NCI-H1417 (cell line): ENCODE measurements at regions not wholly inside any gene's neighbourhood (a gene's known extent, or its start where the extent isn't known, plus 50 kb on each side); places are given as distances from the start of the nearest gene placed in this dataset.

Experiments used
- DNase-seq, 3 experiments: peaks; one replicate each; lab custom pipeline; 2025; lab: John Stamatoyannopoulos, UW

DNA sequence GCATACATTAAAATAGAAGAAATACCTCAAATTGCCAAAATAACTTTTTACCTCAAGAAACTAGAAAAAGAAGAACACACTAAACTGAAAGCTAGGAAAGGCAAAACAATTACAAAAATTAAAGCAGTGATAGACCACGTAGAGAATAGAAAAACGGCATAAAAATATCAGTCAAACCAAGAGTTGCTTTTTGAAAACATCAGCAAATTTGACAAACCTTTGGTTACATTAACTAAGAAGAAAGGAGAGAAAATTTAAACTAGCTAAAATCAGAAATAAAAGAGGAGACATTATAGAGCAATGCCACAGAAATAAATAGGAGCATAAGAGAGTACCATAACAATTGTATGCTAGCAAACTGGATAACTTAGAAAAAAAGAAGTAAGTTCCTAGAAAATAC lies 553.8 kb downstream of the CCER1 start:
- no peak for DNase-seq

DNA sequence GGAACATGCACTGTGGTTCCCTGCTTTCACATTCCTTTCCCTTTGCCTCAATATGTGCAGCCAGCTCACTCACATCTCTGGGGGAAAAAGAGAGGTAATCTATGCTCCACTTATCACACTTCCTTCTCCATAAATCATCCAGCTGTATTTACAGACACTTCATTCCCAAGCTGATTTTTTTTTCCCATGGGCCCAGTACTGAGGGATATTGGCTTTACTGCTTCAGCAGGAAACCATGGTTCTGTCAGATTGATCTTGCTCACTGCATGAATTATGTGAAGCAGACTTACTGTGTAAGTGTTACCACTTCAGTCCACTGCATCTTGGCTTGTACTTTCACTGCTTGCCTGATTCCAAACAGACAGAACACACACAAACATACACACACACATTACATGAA lies 555.6 kb downstream of the CCER1 start:
- peak; percentile 7 to 72 (median 66) for DNase-seq

DNA sequence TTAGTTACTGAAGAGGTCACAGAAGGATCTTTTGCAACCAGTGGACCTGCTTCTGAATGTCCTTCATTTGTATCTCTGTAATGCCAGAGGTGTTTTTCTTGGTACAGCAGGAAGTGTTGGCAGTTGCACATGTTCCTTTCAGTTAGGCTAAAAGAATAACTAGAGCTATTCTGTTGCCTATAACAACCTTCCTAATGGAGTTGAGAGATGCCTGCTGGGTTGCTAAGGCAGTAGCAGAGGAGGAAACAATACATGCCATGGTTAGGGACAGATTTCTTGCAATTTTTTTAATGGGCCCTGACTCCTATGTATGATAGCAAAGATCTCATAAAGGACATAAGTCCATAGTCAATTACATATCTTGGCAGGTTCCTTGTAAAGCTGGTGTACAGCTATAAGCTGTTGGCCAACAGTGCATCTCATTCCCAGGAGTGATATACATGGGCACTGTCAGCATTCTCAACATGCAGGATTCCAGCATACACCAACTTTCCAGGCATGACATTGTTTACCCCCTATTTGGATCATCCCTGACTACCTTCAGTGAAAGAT lies 556.6 kb downstream of the CCER1 start:
- DNase-seq: peak in 1 of 3 experiments; percentile 11

DNA sequence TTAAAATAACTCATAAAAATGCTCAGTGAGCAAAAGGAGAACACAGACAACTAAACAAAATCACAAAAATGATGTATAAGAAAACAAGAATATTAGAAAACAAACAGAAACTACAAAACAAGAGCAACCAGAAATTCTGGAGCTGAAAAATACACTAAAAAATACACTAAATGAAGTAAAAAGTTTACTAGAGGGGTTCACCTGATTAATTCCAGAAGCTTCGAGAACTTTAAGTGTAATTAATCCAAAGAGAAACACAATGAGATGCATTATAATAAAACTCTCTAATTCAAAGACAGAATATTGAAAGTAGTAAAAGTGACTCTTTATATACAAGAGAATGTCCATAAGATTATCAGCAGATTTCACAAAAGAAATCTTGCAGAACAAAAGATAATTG lies 558.4 kb downstream of the CCER1 start:
- no peak for DNase-seq

DNA sequence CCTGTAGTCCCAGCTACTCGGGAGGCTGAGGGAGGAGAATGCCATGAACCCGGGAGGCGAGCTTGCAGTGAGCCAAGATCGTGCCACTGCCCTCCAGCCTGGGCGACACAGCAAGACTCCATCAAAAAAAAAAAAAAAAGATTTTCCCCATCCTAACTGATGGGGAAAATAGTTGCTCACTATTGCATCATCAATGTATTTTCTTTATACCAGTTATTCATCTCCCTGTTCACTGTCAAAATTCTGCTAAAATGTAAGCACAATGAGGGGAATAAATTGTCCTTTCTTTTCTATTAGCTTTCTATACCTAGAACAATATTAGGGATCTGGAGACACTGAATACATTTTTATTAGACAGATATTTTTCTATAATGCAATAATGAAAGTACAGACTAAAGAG lies 561.3 kb downstream of the CCER1 start:
- DNase-seq: no peak

DNA sequence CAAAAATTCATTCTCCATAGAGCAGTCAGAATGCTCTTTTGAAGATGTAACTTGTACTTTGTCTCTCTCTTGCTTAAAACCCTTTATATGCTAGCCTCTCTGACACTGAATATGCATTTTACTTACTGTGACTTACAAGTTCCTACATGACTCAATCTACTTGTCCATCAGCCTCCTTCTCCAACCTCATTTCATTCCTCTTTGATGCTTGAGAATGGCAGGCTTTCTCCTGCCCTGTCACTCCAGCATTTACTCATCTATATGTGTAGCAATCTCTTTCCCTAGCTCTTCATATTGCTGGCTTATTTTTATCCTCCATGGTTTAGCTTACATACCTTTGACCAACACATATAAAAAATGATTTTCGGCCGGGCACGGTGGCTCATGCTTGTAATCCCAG lies 561.9 kb downstream of the CCER1 start:
- no peak for DNase-seq

DNA sequence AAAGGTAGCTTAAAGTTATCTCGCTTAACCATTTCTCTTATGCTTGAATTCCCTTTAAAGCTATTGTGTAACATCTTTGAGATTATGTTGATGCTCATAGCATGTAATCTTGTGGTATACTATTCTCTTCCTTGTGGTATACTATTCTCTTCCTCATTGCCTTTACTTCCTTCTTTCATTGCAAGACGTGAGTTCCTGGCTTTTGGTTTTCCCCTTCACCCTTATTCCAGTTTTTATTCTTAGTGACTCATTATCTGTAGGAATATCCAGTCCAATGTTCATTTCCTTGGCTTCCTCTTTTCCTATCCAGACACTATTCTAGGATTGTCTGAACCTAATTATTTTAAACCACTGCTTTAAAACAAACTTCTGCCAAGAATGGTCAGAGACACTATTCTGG lies 564.0 kb downstream of the CCER1 start:
- DNase-seq: no peak

DNA sequence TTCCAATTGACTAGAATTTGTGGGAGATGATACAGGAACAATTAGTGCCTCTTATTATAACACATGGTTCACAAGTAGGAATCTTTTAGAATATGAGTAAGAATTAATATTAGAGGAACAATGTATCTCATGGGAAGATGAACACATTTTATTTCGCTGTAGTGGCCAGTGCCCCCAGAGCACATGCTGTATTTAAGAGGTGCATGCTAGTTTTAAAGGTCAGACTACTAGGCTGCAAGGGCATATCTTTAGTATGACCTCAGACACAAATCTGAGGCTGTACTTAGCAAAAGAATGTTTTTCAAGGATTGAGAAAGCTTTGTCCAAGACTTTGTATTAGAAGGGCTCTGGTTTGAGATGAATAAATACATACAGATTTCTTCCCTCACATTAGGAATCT lies 586.9 kb downstream of the CCER1 start:
- DNase-seq: no peak

DNA sequence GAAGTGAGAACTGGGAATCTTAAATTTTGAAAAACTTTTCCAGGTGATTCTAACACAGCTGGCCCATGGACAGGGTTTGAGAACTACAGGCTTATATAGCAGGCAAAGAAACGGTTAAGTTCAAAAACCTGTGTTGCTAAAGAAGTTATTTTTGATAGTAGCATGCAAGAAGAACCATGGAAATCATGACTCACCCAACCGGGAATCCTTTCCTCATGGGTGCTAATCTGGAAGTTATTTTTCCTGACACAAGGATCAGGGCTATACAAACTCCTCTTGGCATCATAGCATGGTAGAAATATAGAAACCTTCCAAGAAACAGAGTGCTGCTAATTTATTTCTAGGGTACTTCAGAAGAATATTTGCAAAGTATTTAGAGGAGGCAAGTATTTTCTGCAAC lies 588.7 kb downstream of the CCER1 start:
- no peak for DNase-seq

DNA sequence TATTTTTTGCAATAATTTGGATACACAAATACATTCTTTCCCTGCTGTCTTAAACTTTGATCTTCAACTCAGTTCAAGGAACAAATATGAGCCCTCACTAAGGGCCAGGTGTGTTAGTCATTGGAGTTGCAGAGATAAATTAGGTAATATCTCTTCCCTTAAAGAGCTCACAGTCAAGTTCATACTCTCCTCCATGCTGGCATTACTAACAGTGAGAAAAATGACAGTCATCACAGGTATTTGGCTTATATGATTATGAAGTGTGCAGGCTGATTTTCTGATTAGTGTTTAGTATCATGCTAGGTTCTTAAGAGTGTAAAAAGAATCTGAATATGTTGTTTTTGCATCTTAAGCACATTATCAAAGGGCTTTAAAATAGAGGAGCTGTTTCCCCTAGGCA lies 594.7 kb downstream of the CCER1 start:
- DNase-seq: no peak

DNA sequence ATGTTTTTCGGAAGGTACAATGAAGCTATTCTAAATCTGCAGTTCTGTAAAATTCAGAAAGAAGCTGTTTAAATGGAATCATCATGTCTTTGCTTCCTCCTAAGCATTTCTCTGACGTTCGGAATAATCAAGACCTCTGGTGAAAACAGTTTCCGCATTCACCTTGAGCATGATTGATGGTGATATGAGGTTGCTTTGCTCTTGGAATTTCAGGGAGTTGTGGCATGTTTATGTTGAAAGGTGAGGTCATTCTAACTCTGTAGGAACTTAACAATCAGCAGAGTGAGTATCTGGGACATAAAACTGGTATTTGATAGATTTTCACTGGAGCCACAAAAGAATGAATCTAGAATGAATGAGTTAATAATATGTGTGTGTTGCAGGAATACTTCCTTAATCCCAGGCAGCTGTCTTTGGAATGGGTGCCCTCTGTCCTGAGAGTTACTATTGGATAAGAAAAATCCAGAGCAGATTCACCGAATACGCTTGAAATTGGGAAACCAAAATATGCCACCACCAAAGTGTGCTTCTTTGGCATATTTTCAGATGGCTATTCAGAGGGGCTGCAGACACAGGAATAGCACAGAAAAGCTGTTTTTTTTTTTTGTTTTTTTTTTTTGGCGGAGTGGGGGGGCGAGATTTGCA lies 599.1 kb downstream of the CCER1 start:
- DNase-seq: no peak

DNA sequence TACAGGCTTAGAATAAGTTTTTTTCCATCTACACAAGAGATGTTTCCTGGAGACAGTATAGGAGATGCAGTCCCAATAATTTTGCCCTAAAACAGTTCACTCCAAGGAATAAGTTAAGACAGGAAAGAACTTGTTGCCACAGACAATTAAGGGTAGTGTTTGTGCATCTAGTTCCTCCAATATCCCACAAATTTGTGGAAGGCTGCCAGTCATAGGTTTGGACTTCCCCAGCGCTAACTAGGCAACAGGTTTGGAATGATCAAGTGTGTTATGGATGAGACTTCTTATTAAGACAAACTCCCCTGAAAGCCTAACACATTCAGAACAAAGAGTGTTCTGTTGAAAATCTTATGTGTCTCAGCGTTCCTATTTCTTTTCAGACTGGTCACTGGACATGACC lies 611.0 kb downstream of the CCER1 start:
- no peak for DNase-seq

DNA sequence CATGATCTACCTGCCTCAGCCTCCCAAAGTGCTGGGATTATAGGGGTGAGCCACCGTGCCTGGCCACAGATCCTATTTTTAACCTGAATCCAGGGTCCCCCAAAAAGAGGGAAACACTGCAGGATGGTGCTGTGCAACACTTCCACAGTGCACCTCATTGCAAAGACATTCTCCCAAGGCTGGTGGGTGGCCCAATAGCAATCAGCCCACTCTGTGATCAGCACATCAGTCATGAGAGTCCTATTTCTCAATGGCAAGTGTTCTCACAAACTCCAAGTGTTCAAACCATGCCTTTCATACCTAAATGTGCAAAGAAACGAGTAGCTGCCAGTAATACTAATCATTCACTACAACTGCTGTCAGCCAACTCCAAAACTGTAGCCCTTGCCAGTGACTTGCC lies 612.9 kb downstream of the CCER1 start:
- no peak for DNase-seq

DNA sequence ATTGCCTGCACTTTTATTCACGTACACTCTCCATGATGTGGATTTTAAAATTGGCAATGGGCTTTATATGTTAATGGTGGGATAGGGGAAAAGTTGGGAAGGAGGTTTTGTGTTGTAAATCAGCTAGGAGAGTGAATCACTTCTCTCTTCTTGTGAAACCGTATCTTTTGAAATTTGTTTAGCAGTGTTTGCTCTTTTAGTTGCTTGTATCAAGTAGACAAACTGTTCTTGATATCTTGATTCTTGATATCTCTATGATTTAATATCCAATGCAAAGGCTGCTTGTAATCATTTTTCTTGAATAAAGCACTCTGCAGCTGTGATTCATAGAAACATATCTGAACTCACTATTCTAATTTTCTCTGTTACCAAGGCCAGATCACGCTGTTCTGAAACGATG lies 615.1 kb downstream of the CCER1 start:
- no peak for DNase-seq

DNA sequence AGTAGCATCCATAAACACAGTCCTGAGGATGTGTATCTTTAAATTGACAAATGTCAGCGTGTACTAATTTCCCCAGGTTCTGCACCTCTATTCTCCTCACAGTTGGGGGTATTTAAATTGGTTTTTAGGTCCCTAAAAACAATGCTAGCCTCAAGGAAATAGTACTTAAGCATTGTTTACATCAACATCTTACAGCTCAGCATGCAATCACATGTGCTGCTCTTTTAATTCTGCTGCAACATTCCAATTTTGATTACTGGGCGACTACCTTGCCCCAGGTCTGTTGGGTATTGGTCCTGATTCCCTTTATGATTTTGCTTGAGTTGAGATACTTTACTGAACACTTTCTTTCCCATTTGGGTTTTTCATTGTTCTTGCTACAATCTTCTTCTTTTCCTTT lies 616.6 kb downstream of the CCER1 start:
- no peak for DNase-seq

DNA sequence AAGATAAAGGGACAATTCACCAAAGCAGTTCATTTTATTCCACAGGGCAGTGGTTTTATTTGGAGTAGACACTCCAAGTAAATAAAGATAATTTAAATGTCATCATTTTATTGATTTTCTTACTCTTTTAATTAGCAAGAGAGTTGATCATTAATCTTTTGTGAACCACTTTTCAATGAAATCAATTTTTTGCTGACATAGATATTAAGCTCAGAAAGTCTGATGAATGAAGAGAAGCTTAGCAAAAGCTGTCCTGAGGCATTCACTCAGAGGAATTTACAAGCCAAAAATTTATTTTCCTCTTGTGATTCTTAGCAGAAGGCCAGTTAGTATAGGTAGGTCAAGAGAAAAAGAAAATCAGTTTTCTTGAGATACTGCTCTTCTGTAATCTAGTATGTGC lies 618.0 kb downstream of the CCER1 start:
- DNase-seq: no peak

DNA sequence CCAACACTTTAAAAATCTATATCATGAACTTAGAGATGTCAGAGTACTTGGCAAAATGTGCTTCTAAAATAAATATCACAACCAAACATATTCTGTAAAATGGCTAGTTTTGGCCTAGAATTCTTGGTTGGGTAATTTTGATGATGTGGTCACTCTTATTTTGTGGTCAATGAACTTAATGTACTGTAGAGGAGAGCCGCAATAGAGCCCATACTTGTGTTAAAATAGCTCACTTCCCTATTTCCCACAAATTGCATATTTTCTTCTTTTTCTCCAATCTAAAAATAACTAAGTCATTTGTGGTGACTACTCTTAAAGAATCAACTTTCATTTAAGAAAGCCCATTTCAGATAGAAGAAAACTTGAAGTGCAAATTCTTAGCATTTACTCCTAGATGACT lies 619.4 kb downstream of the CCER1 start:
- no peak for DNase-seq

DNA sequence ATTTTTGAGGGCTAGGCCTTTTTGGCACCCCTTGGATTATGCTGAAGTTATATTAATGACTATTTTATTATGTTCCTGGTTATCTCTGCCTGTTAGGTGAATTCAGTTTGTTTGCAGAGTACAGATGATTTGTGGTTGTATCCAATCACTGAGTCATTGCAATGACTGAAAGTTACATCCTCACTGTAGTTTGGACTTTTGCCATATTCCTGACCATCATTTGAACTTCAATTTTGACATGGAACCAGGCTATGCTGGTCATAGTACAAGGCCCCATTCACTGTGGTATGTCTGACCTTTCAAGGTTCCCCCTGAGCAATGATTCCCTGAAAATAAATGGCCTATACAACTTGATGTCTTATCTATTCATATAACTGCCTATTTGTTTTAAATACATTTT lies 621.0 kb downstream of the CCER1 start:
- no peak for DNase-seq

DNA sequence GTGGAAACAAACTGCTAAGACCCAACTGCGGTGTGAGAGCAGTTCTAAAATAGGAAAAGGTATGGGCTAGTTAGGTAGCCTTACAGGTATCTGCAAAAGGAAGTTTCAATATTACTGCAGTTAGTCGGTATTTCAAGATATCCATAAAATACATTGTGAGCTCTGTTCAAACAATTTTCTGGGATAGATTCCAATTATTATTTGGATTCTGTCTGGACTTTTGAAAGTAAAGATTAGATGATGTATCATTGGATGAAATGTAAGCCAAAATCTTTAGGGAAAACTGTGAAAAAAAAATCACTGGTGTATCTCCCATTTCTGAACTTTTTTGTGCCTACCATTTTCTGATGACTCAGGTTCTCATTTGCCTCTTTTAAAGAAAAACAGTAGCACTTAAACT lies 621.6 kb downstream of the CCER1 start:
- no peak for DNase-seq

DNA sequence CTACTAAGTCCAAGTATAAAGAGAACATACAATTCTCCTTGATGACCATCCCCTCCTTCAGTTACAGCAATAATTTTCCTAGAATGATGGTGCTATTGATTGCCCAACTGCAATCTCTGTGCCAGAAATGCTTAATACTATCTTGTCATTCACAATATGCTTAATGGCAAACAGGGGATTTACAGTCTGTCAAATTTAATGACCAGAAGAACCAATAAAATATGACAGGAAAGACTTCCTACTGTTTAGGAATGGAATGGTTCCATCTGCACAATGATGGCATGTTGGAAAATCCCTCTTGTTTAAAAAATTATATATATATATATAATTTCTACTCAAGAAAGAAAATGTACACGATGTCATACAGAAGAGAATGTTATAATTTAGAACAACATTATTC lies 623.2 kb downstream of the CCER1 start:
- DNase-seq: no peak

DNA sequence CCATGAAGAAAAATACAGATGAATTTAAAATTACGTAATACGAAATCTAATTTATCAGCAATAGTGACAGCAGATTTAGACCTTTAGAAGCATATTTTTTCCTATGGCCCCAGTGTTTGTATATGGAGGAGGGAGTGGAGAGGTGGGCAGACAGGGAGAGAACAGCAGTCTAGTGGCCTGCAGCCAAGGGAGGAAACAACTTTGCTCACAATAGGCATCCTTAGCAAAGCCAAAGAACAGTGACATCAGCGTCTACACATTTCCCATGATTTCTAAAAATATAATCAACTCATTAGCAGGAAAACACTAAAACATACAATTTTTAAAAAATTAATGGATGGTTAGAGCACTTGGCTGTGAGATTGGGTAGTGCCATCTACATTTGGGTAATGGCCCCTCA lies 622.6 kb upstream of the ATP2B1 start:
- no peak for DNase-seq

DNA sequence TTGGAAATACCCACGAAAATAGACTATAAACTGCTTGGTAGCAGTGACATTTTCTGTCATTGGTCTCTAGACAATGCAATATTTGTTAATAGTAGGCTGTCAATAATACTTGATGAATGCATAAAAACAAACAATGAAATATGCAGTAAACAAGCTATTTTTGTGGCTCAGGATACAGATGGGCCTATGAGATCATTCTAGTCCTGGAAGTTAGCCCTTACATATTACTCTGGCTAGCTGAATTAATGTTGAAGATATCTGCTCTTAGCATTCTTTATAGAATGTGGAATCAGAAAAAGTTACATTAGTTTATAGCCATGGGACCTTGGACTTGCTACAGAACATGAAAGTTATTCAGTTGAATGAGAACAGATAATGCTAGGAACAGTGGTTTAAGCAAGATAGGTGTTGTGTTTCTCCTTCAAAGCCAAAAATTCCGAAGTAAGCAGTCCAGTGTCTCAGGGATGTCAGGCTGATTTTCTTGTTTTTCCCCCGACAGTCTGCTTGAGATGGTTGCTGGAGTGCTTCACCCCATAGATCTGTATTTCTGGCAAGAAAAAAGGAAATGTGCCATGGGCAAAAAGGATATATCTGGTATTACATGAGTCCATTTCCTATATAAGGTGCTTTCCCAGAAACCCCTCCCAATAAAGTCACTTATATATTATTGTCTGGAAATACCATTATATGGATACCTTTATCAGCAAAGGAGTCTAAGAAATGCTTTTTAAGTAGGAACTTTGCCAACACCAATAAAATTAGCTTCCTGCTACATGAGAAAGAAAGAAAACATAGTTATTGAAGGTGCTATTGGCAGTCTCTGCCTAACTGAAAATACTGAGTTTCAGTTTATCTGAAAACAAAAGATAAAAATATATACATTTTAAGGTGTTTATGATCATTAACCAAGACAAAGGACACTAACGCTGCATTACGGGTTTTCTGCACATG lies 619.4 kb upstream of the ATP2B1 start:
- no peak for DNase-seq

DNA sequence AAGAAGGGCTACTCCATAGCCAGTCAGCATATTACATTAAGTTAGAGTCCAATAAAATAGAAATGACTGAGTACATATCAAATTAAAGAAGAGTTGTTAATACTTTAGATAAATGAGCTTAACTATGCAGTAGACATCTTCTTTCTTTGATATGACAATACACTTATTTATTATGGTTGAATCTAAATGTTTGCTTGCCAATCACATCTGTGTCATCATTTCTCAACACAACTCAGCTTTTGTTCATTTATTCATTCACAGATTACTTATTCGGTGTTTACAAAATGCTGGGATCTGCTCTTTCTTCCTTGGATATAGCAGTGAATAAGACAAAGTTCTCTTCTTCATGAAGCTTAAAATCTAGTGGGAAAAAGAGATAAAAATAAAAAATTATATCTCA lies 614.6 kb upstream of the ATP2B1 start:
- no peak for DNase-seq
